ENCODE measurements at regions not wholly inside any gene's neighbourhood (a gene's known extent, or its start where the extent isn't known, plus 50 kb on each side); places are given as distances from the start of the nearest gene placed in this dataset.

DNA sequence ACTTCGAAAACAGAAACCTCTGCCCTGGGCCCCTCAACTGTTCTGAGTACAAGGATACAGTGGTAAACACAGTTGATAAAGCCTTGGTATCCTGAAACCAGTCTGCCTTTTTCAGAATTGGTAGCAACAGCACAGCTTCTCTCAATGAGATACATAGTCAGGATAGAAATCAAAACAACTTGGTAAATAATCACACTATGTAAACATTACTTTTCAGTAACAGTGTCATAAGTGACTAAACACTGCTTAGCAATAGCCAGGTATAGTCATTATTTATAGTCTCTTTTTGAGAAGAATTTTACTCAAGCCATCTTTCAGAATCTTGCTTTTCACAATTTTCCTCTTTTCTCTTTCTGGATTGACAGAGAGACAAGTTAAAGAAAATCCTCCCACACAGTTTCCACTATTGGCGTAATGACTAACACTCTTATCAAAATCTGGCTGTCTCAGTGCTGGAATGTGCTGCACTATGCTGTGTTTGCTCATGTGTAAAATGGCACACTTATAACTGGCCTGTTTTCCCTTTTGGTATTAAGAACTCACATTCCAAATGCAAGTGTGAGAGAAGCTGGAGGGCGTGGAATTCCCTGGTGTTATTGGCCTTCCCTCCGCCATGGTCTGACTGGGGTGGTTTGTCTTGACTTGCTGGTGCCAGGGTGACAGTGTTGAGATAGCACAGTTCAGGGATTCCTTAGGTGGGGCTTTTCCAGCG is 368.8 kb downstream of the TDRD3 start:
- TF ChIP-seq, protein P1, sequence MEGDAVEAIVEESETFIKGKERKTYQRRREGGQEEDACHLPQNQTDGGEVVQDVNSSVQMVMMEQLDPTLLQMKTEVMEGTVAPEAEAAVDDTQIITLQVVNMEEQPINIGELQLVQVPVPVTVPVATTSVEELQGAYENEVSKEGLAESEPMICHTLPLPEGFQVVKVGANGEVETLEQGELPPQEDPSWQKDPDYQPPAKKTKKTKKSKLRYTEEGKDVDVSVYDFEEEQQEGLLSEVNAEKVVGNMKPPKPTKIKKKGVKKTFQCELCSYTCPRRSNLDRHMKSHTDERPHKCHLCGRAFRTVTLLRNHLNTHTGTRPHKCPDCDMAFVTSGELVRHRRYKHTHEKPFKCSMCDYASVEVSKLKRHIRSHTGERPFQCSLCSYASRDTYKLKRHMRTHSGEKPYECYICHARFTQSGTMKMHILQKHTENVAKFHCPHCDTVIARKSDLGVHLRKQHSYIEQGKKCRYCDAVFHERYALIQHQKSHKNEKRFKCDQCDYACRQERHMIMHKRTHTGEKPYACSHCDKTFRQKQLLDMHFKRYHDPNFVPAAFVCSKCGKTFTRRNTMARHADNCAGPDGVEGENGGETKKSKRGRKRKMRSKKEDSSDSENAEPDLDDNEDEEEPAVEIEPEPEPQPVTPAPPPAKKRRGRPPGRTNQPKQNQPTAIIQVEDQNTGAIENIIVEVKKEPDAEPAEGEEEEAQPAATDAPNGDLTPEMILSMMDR (IDR thresholded peaks at IDR 0.05): no peak
- TF ChIP-seq POLR2A (IDR thresholded peaks at IDR 0.05): no peak

All from heart left ventricle (tissue), 13 donors.